HFFc6 (cell line): ENCODE measurements at regions not wholly inside any gene's neighbourhood (a gene's known extent, or its start where the extent isn't known, plus 50 kb on each side); places are given as distances from the start of the nearest gene placed in this dataset.

Source experiments
- DNase-seq: peaks from one replicate; pipeline ENCODE4 v3.0.0-alpha.2; 2018
- H3K27ac Mint-ChIP-seq: 2 replicates; pipeline ENCODE4 v1.8.0; 2020; ENCODE audit warnings: mild to moderate bottlenecking, mixed read lengths
- H3K27me3 Mint-ChIP-seq: 2 replicates; pipeline ENCODE4 v1.8.0; 2021; ENCODE audit warnings: mild to moderate bottlenecking, moderate library complexity, mixed read lengths; ENCODE audit not compliant: insufficient read depth
- H3K36me3 Mint-ChIP-seq: 2 replicates; pipeline ENCODE4 v1.8.0; 2021; ENCODE audit warnings: low read depth, mixed read lengths
- H3K4me1 Mint-ChIP-seq: 2 replicates; pipeline ENCODE4 v1.8.0; 2020; ENCODE audit warnings: low read depth, mixed read lengths
- H3K4me3 Mint-ChIP-seq: 2 replicates; pipeline ENCODE4 v1.8.0; 2020; ENCODE audit warnings: mild to moderate bottlenecking, moderate library complexity, mixed read lengths
- H3K9me3 Mint-ChIP-seq: 2 replicates; pipeline ENCODE4 v1.8.0; 2020; ENCODE audit warnings: mild to moderate bottlenecking, mixed read lengths
- TF ChIP-seq, protein P1 (sequence below): fragments of 200-600 bp; sonication (generic); IDR thresholded peaks from 2 replicates; pipeline ENCODE4 v1.5.0; 2021; ENCODE audit warnings: antibody characterized with exemption, mild to moderate bottlenecking

- no peak overlapping the region for H3K4me3 Mint-ChIP-seq
- no peak for DNase-seq
- peaks cover 9% of the 10 kb centered on the region for H3K9me3 Mint-ChIP-seq
- no peaks in the 10 kb centered on the region; the same call in 1 of the 2 replicates for H3K27me3 Mint-ChIP-seq
- H3K4me1 Mint-ChIP-seq = peaks cover 8% of the 10 kb centered on the region
- TF ChIP-seq, protein P1, sequence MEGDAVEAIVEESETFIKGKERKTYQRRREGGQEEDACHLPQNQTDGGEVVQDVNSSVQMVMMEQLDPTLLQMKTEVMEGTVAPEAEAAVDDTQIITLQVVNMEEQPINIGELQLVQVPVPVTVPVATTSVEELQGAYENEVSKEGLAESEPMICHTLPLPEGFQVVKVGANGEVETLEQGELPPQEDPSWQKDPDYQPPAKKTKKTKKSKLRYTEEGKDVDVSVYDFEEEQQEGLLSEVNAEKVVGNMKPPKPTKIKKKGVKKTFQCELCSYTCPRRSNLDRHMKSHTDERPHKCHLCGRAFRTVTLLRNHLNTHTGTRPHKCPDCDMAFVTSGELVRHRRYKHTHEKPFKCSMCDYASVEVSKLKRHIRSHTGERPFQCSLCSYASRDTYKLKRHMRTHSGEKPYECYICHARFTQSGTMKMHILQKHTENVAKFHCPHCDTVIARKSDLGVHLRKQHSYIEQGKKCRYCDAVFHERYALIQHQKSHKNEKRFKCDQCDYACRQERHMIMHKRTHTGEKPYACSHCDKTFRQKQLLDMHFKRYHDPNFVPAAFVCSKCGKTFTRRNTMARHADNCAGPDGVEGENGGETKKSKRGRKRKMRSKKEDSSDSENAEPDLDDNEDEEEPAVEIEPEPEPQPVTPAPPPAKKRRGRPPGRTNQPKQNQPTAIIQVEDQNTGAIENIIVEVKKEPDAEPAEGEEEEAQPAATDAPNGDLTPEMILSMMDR = no peak
- no peaks in the 10 kb centered on the region for H3K36me3 Mint-ChIP-seq
- no peak overlapping the region for H3K27ac Mint-ChIP-seq
Measured at GRCh38 chr6:101003075-101003474, 121.9 kb upstream of the ASCC3 start.

DNA sequence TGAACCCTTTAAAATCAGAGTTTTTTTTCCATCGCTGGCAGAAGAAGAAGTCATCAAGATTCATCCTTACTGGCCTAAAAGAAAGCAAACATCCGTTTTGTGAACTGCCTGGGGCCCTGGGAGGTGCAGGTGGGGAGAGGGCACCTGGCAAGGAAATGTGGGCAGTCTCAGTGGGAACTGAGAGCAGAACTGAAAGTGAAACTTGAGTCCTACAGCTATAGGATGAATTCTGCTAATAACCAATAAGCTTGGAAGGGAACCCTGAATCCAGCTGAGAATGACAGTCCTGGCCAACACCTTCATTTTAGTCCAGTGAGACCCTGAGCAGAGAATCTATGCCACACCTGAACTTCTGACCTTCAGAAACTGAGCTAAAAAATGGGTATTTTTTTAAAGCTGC is 130.1 kb upstream of the ASCC3 start:
- Mint-ChIP-seq H3K27ac (no peak overlapping the region), H3K27me3 (no peaks in the 10 kb centered on the region; the same call in 1 of the 2 replicates), H3K36me3 (no peaks in the 10 kb centered on the region), H3K4me1 (peaks cover 11% of the 10 kb centered on the region; the same call in 1 of the 2 replicates), H3K4me3 (peak overlapping the region; percentile 77), H3K9me3 (no peaks in the 10 kb centered on the region)
- no peak for DNase-seq
- TF ChIP-seq, protein P1 = no peak

- Mint-ChIP-seq H3K27me3 (no peaks in the 10 kb centered on the region; the same call in 1 of the 2 replicates), H3K27ac (no peak overlapping the region), H3K36me3 (no peaks in the 10 kb centered on the region), H3K4me1 (peaks cover 11% of the 10 kb centered on the region; the same call in 1 of the 2 replicates), H3K9me3 (no peaks in the 10 kb centered on the region), H3K4me3 (no peak overlapping the region)
- DNase-seq = no peak
- TF ChIP-seq, protein P1 = no peak
Measured at GRCh38 chr6:101013612-101014195, 132.6 kb upstream of the ASCC3 start.

DNA sequence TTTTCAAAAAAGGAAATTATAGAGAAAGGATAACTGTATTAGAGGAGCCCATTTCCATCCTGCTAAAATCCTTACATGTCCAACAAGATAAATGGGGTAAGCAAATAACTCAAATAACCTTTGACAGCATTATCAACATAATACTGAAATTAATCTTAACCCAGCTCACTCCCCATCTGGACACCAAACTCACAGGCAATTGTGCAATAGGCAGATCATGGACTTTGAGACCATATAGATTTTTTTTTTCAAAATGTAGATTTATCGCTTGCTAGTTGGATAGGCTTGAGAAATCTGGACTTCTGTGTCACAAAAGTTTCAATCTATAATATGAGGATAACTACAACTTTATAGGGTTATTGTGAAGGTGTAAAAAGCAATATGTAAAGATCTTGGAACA is 134.4 kb upstream of the ASCC3 start:
- Mint-ChIP-seq H3K9me3 (no peaks in the 10 kb centered on the region), H3K36me3 (no peaks in the 10 kb centered on the region), H3K4me1 (peaks cover 11% of the 10 kb centered on the region; the same call in 1 of the 2 replicates), H3K4me3 (no peak overlapping the region), H3K27me3 (no peaks in the 10 kb centered on the region; the same call in 1 of the 2 replicates), H3K27ac (no peak overlapping the region)
- DNase-seq = no peak
- TF ChIP-seq, protein P1 = no peak

GRCh38 chr6:101016163-101016562 is 135.0 kb upstream of the ASCC3 start:
- TF ChIP-seq, protein P1 = no peak
- no peaks in the 10 kb centered on the region for H3K9me3 Mint-ChIP-seq
- no peaks in the 10 kb centered on the region; the same call in 1 of the 2 replicates for H3K27me3 Mint-ChIP-seq
- H3K27ac Mint-ChIP-seq = no peak overlapping the region
- H3K4me3 Mint-ChIP-seq = no peak overlapping the region
- DNase-seq = no peak
- H3K36me3 Mint-ChIP-seq = no peaks in the 10 kb centered on the region
- H3K4me1 Mint-ChIP-seq = peaks cover 7% of the 10 kb centered on the region; the same call in 1 of the 2 replicates
